Endothelial cell of umbilical vein (primary cell): ENCODE measurements at regions not wholly inside any gene's neighbourhood (a gene's known extent, or its start where the extent isn't known, plus 50 kb on each side); places are given as distances from the start of the nearest gene placed in this dataset.

Source experiments
- EZH2 ChIP-seq: IDR thresholded peaks from 2 replicates; pipeline ENCODE4 v1.6.1; 2012; ENCODE audit warnings: borderline replicate concordance, low read depth, mild to moderate bottlenecking, moderate library complexity, low read length, inconsistent platforms; ENCODE audit not compliant: severe bottlenecking
- GATA2 ChIP-seq: IDR thresholded peaks from 2 replicates; pipeline ENCODE4 v1.7.0; 2011; ENCODE audit warnings: low read depth, mild to moderate bottlenecking, moderate library complexity, mixed read lengths, low read length; ENCODE audit not compliant: insufficient read length, insufficient read depth
- JUN ChIP-seq: IDR thresholded peaks from 2 replicates; pipeline ENCODE4 v1.6.1; 2011; ENCODE audit warnings: borderline replicate concordance, low read depth; ENCODE audit not compliant: insufficient read length, insufficient read depth
- MYC ChIP-seq: IDR thresholded peaks from one replicate; pipeline ENCODE4 v1.6.1; 2011; ENCODE audit warnings: mild to moderate bottlenecking, low read depth, low read length
- POLR2A ChIP-seq: IDR thresholded peaks from 2 replicates; pipeline ENCODE4 v1.6.1; 2012; ENCODE audit warnings: low read depth, mild to moderate bottlenecking, control low read depth, low read length
- POLR2AphosphoS5 ChIP-seq: IDR thresholded peaks from 2 replicates; pipeline ENCODE4 v1.6.1; 2012; ENCODE audit warnings: low read depth, mild to moderate bottlenecking, control low read depth, low read length, moderate library complexity; ENCODE audit not compliant: insufficient read depth
- TF ChIP-seq, protein P1 (sequence below), 2 donors: IDR thresholded peaks; 1 replicate in 1 of 2; 2 replicates in 1 of 2; pipeline ENCODE4 v1.5.1; 2011; ENCODE audit warnings: low read length in 2 of 2, mild to moderate bottlenecking in 2 of 2, moderate library complexity in 2 of 2, control low read depth in 1 of 2, inconsistent platforms in 1 of 2, low read depth in 1 of 2; ENCODE audit not compliant: insufficient read depth in 1 of 2; ENCODE audit errors: extremely low read depth in 1 of 2
- TF ChIP-seq, protein P2 (sequence below): IDR thresholded peaks from 2 replicates; pipeline ENCODE4 v1.6.1; 2011; ENCODE audit not compliant: insufficient read depth, insufficient read length

DNA sequence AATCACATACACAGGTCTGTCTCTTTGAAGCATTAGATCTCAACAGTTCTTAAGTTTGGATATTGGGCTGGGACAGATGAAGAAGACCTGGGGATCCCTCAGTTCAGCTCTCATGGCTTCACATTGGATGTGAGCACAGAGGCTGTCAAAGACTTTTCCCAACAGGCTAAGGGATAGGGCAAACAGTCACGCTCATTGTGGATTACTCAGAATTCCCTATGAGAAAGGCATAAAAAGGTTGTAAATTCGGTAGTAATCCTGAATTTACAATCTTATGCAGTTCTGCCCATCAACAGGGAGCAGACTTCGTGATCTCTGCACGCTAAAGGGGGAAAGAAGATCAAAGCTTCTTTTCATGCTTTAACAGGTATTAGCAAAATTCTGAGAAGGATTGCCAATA lies 448.4 kb downstream of the DAD1 start:
- no peak for TF ChIP-seq POLR2A
- TF ChIP-seq POLR2AphosphoS5: no peak
- TF ChIP-seq, protein P1, sequence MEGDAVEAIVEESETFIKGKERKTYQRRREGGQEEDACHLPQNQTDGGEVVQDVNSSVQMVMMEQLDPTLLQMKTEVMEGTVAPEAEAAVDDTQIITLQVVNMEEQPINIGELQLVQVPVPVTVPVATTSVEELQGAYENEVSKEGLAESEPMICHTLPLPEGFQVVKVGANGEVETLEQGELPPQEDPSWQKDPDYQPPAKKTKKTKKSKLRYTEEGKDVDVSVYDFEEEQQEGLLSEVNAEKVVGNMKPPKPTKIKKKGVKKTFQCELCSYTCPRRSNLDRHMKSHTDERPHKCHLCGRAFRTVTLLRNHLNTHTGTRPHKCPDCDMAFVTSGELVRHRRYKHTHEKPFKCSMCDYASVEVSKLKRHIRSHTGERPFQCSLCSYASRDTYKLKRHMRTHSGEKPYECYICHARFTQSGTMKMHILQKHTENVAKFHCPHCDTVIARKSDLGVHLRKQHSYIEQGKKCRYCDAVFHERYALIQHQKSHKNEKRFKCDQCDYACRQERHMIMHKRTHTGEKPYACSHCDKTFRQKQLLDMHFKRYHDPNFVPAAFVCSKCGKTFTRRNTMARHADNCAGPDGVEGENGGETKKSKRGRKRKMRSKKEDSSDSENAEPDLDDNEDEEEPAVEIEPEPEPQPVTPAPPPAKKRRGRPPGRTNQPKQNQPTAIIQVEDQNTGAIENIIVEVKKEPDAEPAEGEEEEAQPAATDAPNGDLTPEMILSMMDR (IDR thresholded peaks at IDR 0.05; ENCODE audit: extremely low read depth in 1 of 2, insufficient read depth in 1 of 2, low read depth in 1 of 2, low read length in 2 of 2): no peak
- TF ChIP-seq GATA2: no peak
- TF ChIP-seq, protein P2, sequence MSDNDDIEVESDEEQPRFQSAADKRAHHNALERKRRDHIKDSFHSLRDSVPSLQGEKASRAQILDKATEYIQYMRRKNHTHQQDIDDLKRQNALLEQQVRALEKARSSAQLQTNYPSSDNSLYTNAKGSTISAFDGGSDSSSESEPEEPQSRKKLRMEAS: no peak
- no peak for TF ChIP-seq MYC
- TF ChIP-seq EZH2: no peak
- no peak for TF ChIP-seq JUN
